Thoracic aorta (tissue), 2 donors: ENCODE measurements at regions not wholly inside any gene's neighbourhood (a gene's known extent, or its start where the extent isn't known, plus 50 kb on each side); places are given as distances from the start of the nearest gene placed in this dataset.

Source experiments
- ATAC-seq: fragments of 150-250 bp; one replicate; pipeline ENCODE4 v1.8.0; 2017; ENCODE audit warnings: low read depth; ENCODE audit not compliant: insufficient number of reproducible peaks, low FRiP score
- DNase-seq: peaks from one replicate; pipeline ENCODE4 v3.0.0-alpha.2; 2020; ENCODE audit warnings: low spot score
- H3K27ac ChIP-seq, 2 donors: fragments of 200-600 bp; sonication (generic); 1 replicate in 1 of 2; 2 replicates in 1 of 2; pipeline ENCODE4 v1.5.1; 2016; ENCODE audit warnings: mild to moderate bottlenecking in 2 of 2, moderate library complexity in 2 of 2
- H3K27me3 ChIP-seq: fragments of 200-600 bp; sonication (generic); replicated peaks from 2 replicates; pipeline ENCODE4 v1.6.0; 2016; ENCODE audit warnings: mild to moderate bottlenecking; ENCODE audit not compliant: insufficient read depth
- H3K36me3 ChIP-seq: fragments of 200-600 bp; sonication (generic); one replicate; pipeline ENCODE4 v1.5.1; 2016
- H3K4me1 ChIP-seq, 2 donors: fragments of 200-600 bp; sonication (generic); 1 replicate in 1 of 2; 2 replicates in 1 of 2; pipeline versions ENCODE4 v1.5.1 to v1.6.0; 2016; ENCODE audit warnings: low read depth in 2 of 2, mild to moderate bottlenecking in 1 of 2; ENCODE audit not compliant: control insufficient read depth in 1 of 2
- H3K4me3 ChIP-seq: fragments of 200-600 bp; sonication (generic); 2 replicates; pipeline ENCODE4 v1.5.1; 2016; ENCODE audit warnings: mild to moderate bottlenecking
- H3K9me3 ChIP-seq: fragments of 200-600 bp; sonication (generic); 2 replicates; pipeline ENCODE4 v1.5.1; 2016
- CTCF ChIP-seq: fragments of 200-600 bp; sonication (generic); IDR thresholded peaks from one replicate; pipeline ENCODE4 v1.5.1; 2019; ENCODE audit warnings: antibody characterized with exemption

DNA sequence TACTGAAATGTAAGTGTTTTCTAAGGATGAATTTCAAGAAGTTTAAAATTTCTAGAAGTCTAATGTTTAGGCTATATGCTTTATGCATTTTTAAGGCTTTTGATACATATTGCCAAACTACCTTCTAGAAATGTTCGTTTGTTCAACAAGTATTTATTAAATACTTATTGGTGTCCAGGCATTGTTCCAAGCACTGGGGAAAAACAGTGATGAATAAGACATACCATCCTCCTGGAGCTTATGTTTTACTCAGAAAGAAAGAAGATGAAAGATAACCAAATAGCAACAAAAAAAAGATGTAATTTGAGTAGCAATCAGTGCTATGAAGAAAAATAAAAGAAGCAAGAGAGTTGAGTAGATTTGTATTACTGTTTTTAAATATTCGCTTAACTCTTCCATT lies 692.9 kb downstream of the SLC4A3 start:
- no peak for DNase-seq
- Histone ChIP-seq H3K27ac (no peak overlapping the region), H3K9me3 (no peaks in the 10 kb centered on the region), H3K4me3 (no peak overlapping the region), H3K36me3 (no peaks in the 10 kb centered on the region), H3K4me1 (no peaks in the 10 kb centered on the region), H3K27me3 (no peaks in the 10 kb centered on the region)
- ATAC-seq, result no peak
- TF ChIP-seq CTCF, result no peak

- H3K27me3 ChIP-seq, result no peaks in the 10 kb centered on the region
- no peak for TF ChIP-seq CTCF
- H3K4me3 ChIP-seq, result no peak overlapping the region
- H3K27ac ChIP-seq, result no peak overlapping the region
- DNase-seq (no peak), ATAC-seq (no peak)
- H3K36me3 ChIP-seq, result no peaks in the 10 kb centered on the region
- H3K9me3 ChIP-seq, result no peaks in the 10 kb centered on the region
- H3K4me1 ChIP-seq, result no peaks in the 10 kb centered on the region
Measured at GRCh38 chr2:220332886-220333285, 705.5 kb downstream of the SLC4A3 start.

- H3K4me1 ChIP-seq, result no peaks in the 10 kb centered on the region
- TF ChIP-seq CTCF, result no peak
- no peak overlapping the region for H3K27ac ChIP-seq
- H3K4me3 ChIP-seq, result no peak overlapping the region
- ATAC-seq (no peak), DNase-seq (no peak)
- no peaks in the 10 kb centered on the region for H3K9me3 ChIP-seq
- H3K27me3 ChIP-seq, result no peaks in the 10 kb centered on the region
- H3K36me3 ChIP-seq, result no peaks in the 10 kb centered on the region
Measured at GRCh38 chr2:220334210-220334609, 706.8 kb downstream of the SLC4A3 start.

GRCh38 chr2:220334871-220335590 lies 707.6 kb downstream of the SLC4A3 start:
- Histone ChIP-seq H3K4me1 (no peaks in the 10 kb centered on the region), H3K4me3 (no peak overlapping the region), H3K36me3 (no peaks in the 10 kb centered on the region), H3K9me3 (no peaks in the 10 kb centered on the region), H3K27ac (no peak overlapping the region), H3K27me3 (no peaks in the 10 kb centered on the region)
- no peak for TF ChIP-seq CTCF
- DNase-seq, result no peak
- ATAC-seq, result no peak

DNA sequence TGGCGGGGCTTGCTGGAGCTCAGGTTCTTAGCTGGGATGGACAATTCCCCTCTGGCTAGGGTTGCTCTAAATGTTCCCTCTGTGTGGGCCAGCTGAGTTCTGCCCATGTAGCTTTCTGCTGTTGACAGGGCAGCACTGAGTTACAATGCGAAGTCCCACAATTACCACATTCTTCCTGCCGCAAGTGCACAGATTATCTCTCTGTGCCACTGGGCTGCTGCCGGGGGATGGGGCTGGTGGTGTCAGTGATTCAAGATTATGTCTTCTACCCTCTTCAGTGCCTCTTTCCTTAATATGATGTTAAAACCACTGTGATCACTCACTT lies 708.1 kb downstream of the SLC4A3 start:
- ATAC-seq (no peak), DNase-seq (no peak)
- TF ChIP-seq CTCF, result no peak
- Histone ChIP-seq H3K4me3 (no peak overlapping the region), H3K4me1 (no peaks in the 10 kb centered on the region), H3K27ac (no peak overlapping the region), H3K27me3 (no peaks in the 10 kb centered on the region), H3K36me3 (no peaks in the 10 kb centered on the region), H3K9me3 (no peaks in the 10 kb centered on the region)
